H1 (cell line): ENCODE measurements at regions not wholly inside any gene's neighbourhood (a gene's known extent, or its start where the extent isn't known, plus 50 kb on each side); places are given as distances from the start of the nearest gene placed in this dataset.

Experiments
- BCL11A ChIP-seq, 2 experiments: IDR thresholded peaks; one replicate each; pipeline ENCODE4 v1.6.1; 2011; ENCODE audit warnings: low read depth in 2 of 2, low read length in 2 of 2, mild to moderate bottlenecking in 2 of 2
- TAF7 ChIP-seq: optimal IDR thresholded peaks from 2 replicates; pipeline ENCODE3; 2011; ENCODE audit warnings: low read depth, mild to moderate bottlenecking, inconsistent platforms, low read length, moderate library complexity, borderline replicate concordance
- TEAD4 ChIP-seq: IDR thresholded peaks from 2 replicates; pipeline ENCODE4 v1.6.1; 2012; ENCODE audit warnings: low read depth, low read length, inconsistent platforms, mixed read lengths

- no peak for TF ChIP-seq BCL11A (IDR thresholded peaks at IDR 0.05; ENCODE audit: low read depth in 2 of 2, low read length in 2 of 2)
- no peak for TF ChIP-seq TEAD4
- no peak for TF ChIP-seq TAF7
Measured at GRCh38 chr4:87912164-87913004, 63.1 kb upstream of the SPP1 start (continued).
